Breast epithelium (tissue), 4 donors: ENCODE measurements at regions not wholly inside any gene's neighbourhood (a gene's known extent, or its start where the extent isn't known, plus 50 kb on each side); places are given as distances from the start of the nearest gene placed in this dataset.
A peak's percentile ranks its signal among the peaks of the same experiment; 100 is the strongest.
"Not testable (repeated sequence)": the region's sequence is repeated elsewhere in the genome, so short reads cannot be mapped to it uniquely, and the experiment has no call there.

Experiments used
- DNase-seq, 2 donors: peaks; one replicate each; pipeline ENCODE4 v3.0.0-alpha.2; 2019; ENCODE audit warnings: low spot score in 2 of 2
- H3K27ac ChIP-seq, 2 donors: fragments of 200-600 bp; sonication (generic) in 1 of 2; one replicate each; pipeline ENCODE4 v1.5.1; 2016 to 2019; ENCODE audit warnings: mild to moderate bottlenecking in 1 of 2
- H3K27me3 ChIP-seq, 2 donors: fragments of 200-600 bp; sonication (generic) in 1 of 2; one replicate each; pipeline versions ENCODE4 v1.5.1 to v1.6.0; 2017 to 2019; ENCODE audit warnings: control low read depth in 1 of 2, mild to moderate bottlenecking in 1 of 2
- H3K36me3 ChIP-seq: fragments of 200-600 bp; one replicate; pipeline ENCODE4 v1.5.1; 2019
- H3K4me1 ChIP-seq, 2 donors: fragments of 200-600 bp; sonication (generic); one replicate each; pipeline ENCODE4 v1.5.1; 2016 to 2019; ENCODE audit warnings: control low read depth in 1 of 2
- H3K4me3 ChIP-seq, 3 donors: fragments of 200-600 bp; sonication (generic); 1 replicate in 2 of 3; 2 replicates in 1 of 3; pipeline ENCODE4 v1.5.1; 2016 to 2019; ENCODE audit warnings: mild to moderate bottlenecking in 3 of 3, moderate library complexity in 2 of 3
- H3K9me3 ChIP-seq, 2 donors: fragments of 200-600 bp; sonication (generic) in 1 of 2; one replicate each; pipeline ENCODE4 v1.5.1; 2016 to 2019; ENCODE audit warnings: control low read depth in 1 of 2
- POLR2A ChIP-seq: fragments of 450-650 bp; IDR thresholded peaks from one replicate; pipeline ENCODE4 v1.6.1; 2016; ENCODE audit warnings: antibody characterized with exemption, mild to moderate bottlenecking, moderate library complexity
- POLR2AphosphoS5 ChIP-seq, 3 donors: sonication (generic); formaldehyde crosslinking; IDR thresholded peaks; one replicate each; pipeline ENCODE4 v1.6.1; 2017; ENCODE audit warnings: antibody characterized with exemption in 3 of 3
- intact Hi-C: fragments of 100-400 bp; cut with DNase I; formaldehyde crosslinking; loops from one replicate; pipeline ENCODE4 v1.15.1; 2023; ENCODE audit warnings: low total_unique reads
- TF ChIP-seq, protein P1 (sequence below), 3 donors: fragments of 450-650 bp; IDR thresholded peaks; one replicate each; pipeline ENCODE4 v1.5.1; 2016 to 2017; ENCODE audit warnings: antibody characterized with exemption in 3 of 3, mild to moderate bottlenecking in 3 of 3, moderate library complexity in 3 of 3

GRCh38 chr1:817071-817599 is 106.6 kb upstream of the SAMD11 start:
- H3K27me3 ChIP-seq, H3K4me1 ChIP-seq, H3K9me3 ChIP-seq, intact Hi-C loops, H3K36me3 ChIP-seq, DNase-seq: not testable (repeated sequence)
- Histone ChIP-seq H3K4me3 (peak overlapping the region in 2 of 3 donors; percentile 3 to 28), H3K27ac (peak overlapping the region in 1 of 2 donors; percentile 26)
- TF ChIP-seq POLR2AphosphoS5 (IDR thresholded peaks at IDR 0.05): peak in 1 of 3 donors; percentile 53

GRCh38 chr1:817658-818617 is 105.8 kb upstream of the SAMD11 start:
- peak overlapping the region in 2 of 3 donors; percentile 14 to 29 for H3K4me3 ChIP-seq
- H3K4me1 ChIP-seq, DNase-seq, H3K27me3 ChIP-seq, intact Hi-C loops, H3K36me3 ChIP-seq, H3K9me3 ChIP-seq: not testable (repeated sequence)
- peak overlapping the region; percentile 71 to 87 for H3K27ac ChIP-seq

DNA sequence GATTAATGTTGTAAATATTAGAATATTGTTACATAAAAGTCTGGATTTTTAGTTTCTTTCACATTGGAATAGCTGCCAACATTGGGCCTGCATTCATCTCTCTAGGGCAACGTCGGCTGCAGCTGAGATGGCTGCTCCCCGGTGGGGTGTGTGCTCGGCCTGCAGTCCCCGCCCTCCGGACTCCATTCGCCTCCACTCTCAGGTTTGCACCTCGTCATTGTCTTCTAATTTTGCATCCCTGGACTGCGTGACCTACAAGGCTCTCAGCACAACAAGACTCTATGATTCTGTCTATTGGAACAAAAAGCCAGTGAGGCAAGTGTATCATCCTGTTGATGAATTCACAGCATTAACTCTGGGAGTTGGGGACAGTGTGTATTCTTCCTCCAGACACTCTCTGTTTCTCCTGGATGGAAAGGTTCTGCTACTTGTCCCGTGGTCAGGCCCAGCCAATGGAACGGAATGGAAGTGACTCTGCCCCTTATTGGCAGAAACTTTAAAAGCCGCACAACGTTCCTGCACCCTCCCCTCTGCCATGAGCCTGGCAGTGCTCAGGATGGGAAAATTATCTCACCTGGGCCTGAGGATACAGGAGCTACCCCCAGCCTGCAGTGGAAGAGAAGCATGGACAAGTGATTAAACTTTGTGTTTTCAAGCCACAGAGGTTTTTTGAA is 105.0 kb upstream of the SAMD11 start:
- intact Hi-C loops: no loop called here
- TF ChIP-seq, protein P1, sequence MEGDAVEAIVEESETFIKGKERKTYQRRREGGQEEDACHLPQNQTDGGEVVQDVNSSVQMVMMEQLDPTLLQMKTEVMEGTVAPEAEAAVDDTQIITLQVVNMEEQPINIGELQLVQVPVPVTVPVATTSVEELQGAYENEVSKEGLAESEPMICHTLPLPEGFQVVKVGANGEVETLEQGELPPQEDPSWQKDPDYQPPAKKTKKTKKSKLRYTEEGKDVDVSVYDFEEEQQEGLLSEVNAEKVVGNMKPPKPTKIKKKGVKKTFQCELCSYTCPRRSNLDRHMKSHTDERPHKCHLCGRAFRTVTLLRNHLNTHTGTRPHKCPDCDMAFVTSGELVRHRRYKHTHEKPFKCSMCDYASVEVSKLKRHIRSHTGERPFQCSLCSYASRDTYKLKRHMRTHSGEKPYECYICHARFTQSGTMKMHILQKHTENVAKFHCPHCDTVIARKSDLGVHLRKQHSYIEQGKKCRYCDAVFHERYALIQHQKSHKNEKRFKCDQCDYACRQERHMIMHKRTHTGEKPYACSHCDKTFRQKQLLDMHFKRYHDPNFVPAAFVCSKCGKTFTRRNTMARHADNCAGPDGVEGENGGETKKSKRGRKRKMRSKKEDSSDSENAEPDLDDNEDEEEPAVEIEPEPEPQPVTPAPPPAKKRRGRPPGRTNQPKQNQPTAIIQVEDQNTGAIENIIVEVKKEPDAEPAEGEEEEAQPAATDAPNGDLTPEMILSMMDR (IDR thresholded peaks at IDR 0.05): no peak
- TF ChIP-seq POLR2AphosphoS5 (IDR thresholded peaks at IDR 0.05) (no peak), POLR2A (no peak)
- H3K36me3 ChIP-seq: no peaks in the 10 kb centered on the region
- DNase-seq: no peak
- H3K9me3 ChIP-seq: no peaks in the 10 kb centered on the region
- H3K4me1 ChIP-seq: no peaks in the 10 kb centered on the region
- H3K27me3 ChIP-seq: no peaks in the 10 kb centered on the region
- peak overlapping the region in 1 of 2 donors; percentile 52 for H3K27ac ChIP-seq
- H3K4me3 ChIP-seq: no peak overlapping the region

DNA sequence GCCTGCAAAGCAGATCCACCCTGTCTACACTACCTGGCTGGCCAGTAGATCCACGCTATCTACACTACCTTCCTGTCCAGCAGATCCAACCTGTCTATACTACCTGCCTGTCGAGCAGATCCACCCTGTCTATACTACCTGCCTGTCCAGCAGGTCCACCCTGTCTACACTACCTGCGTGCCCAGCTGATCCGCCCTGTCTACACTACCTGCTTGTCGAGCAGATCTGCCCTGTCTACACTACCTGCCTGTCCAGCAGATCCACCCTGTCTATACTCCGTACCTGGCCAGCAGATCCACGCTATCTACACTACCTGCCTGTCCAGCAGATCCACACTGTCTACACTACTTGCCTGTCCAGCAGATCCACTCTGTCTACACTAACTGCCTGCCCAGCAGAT is 102.8 kb upstream of the SAMD11 start:
- TF ChIP-seq POLR2AphosphoS5 (IDR thresholded peaks at IDR 0.05): no peak
- TF ChIP-seq, protein P1 (IDR thresholded peaks at IDR 0.05): no peak
- no peak for TF ChIP-seq POLR2A
- no peak for DNase-seq
- H3K27ac ChIP-seq: peak overlapping the region in 1 of 2 donors; percentile 48
- no peaks in the 10 kb centered on the region for H3K9me3 ChIP-seq
- H3K4me1 ChIP-seq: no peaks in the 10 kb centered on the region
- no peak overlapping the region for H3K4me3 ChIP-seq
- no peaks in the 10 kb centered on the region for H3K27me3 ChIP-seq
- H3K36me3 ChIP-seq: no peaks in the 10 kb centered on the region
- intact Hi-C loops: no loop called here

- Histone ChIP-seq H3K27ac (peak overlapping the region; percentile 92 to 93), H3K4me3 (peak overlapping the region; percentile 50 to 72 (median 58))
- H3K9me3 ChIP-seq, DNase-seq, intact Hi-C loops, H3K36me3 ChIP-seq, H3K27me3 ChIP-seq, H3K4me1 ChIP-seq: not testable (repeated sequence)
Measured at GRCh38 chr1:826808-827207, 96.9 kb upstream of the SAMD11 start.

- peak; percentile 57 to 85 (median 83) for TF ChIP-seq POLR2AphosphoS5 (IDR thresholded peaks at IDR 0.05)
- peak; percentile 21 for TF ChIP-seq POLR2A
- intact Hi-C loops, H3K27me3 ChIP-seq, H3K9me3 ChIP-seq, H3K36me3 ChIP-seq, H3K4me1 ChIP-seq: not testable (repeated sequence)
- H3K27ac ChIP-seq: peak overlapping the region; percentile 92 to 93
- peak; percentile 94 to 96 for DNase-seq
- H3K4me3 ChIP-seq: peak overlapping the region; percentile 50 to 72 (median 58)
Measured at GRCh38 chr1:827211-828063, 96.3 kb upstream of the SAMD11 start.

DNA sequence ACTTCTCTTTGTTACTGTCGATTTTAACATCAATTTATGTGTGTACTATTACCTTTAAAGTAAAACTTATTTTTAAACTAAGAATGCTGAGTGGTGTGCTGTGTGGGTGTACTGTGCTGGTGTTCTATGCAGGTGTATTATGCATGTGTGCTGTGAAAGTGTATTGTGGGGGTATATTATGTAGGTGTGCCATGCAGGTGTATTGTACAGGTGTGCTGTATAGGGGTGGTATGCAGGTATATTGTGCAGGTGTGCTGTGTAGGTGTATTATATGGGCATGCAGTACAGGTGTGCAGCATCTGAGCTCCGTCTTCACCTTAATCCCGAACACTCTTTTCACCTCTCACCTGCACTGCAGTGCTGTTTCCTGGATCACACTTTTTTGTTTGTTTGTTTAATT is 94.4 kb upstream of the SAMD11 start:
- intact Hi-C loops, H3K27me3 ChIP-seq, H3K27ac ChIP-seq: not testable (repeated sequence)

GRCh38 chr1:829932-830331 is 93.8 kb upstream of the SAMD11 start:
- H3K9me3 ChIP-seq, H3K27me3 ChIP-seq, DNase-seq, H3K36me3 ChIP-seq, intact Hi-C loops, H3K4me1 ChIP-seq, H3K4me3 ChIP-seq, H3K27ac ChIP-seq: not testable (repeated sequence)

More for the DNA sequence above, 94.4 kb upstream of the SAMD11 start:
- not testable (repeated sequence) for H3K4me3 ChIP-seq, DNase-seq, H3K4me1 ChIP-seq, H3K9me3 ChIP-seq, H3K36me3 ChIP-seq

- H3K27me3 ChIP-seq, H3K9me3 ChIP-seq, intact Hi-C loops, H3K4me1 ChIP-seq, H3K27ac ChIP-seq, DNase-seq, H3K36me3 ChIP-seq, H3K4me3 ChIP-seq: not testable (repeated sequence)
Measured at GRCh38 chr1:830750-831149, 93.0 kb upstream of the SAMD11 start.
